ENCODE measurements at regions not wholly inside any gene's neighbourhood (a gene's known extent, or its start where the extent isn't known, plus 50 kb on each side); places are given as distances from the start of the nearest gene placed in this dataset.
"Not testable (repeated sequence)": the region's sequence is repeated elsewhere in the genome, so short reads cannot be mapped to it uniquely, and the experiment has no call there.

DNA sequence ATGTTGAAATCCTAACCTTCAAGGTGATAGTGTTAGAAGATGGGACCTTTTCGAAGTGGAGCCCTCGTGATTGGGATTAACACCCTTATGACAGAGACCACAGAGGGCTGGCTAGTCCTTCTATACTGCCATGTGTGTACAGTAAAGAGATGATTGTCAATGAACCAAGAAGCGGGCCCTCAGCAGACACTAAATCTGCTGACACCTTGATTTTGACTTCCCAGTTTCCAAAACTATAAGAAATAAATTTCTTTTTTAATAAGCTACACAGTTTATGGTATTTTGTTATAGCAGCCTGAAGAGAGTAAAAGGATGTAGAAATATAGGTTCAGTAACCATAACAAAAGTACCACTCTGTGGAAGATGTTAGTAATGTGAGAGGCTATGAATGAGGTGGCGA, 419.0 kb upstream of the NUDT12 start:
- Histone ChIP-seq H3K36me3 (no peaks in the 10 kb centered on the region), H3K4me2 (no peak overlapping the region), H3K4me3 (no peak overlapping the region), H3K9me3 (replicated peaks in 1 of 11) (no peaks in the 10 kb centered on the region), H3K27me3 (no peaks in the 10 kb centered on the region), H3K9ac (no peak overlapping the region), H3K27ac (no peak overlapping the region), H3K4me1 (no peaks in the 10 kb centered on the region), H4K20me1 (no peaks in the 10 kb centered on the region)
- TF ChIP-seq Cebpa-rat (IDR thresholded peaks at IDR 0.05), result no peak

DNA sequence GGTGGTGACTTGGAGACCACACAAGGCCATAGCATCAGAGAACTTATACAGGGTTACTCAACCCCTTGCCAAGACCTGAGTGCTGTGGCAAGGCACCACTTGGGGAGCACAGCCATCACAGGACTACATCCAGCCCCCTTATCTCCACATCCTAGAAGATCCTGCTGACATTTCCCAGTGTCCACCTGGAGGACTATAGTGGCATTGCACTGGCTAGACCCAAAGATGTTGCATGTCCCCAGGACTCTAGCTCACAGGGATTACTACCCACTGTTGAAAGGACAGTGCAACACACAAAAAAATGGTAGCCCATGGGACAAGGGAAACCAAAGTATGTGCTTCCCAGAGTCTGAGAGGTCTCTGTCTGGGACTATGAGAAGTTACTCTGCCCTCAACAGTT, 411.1 kb upstream of the NUDT12 start:
- no peaks in the 10 kb centered on the region for H3K4me1 ChIP-seq
- H3K36me3 ChIP-seq, result no peaks in the 10 kb centered on the region
- TF ChIP-seq Cebpa-rat (IDR thresholded peaks at IDR 0.05), result no peak
- no peak overlapping the region for H3K9ac ChIP-seq
- H3K27me3 ChIP-seq, result no peaks in the 10 kb centered on the region
- no peak overlapping the region for H3K27ac ChIP-seq
- no peak overlapping the region for H3K4me3 ChIP-seq
- peaks cover 0 to 24% (median 9%) of the 10 kb centered on the region in 11 experiments; a peak in 13 of 22 replicates for H3K9me3 ChIP-seq (replicated peaks in 1 of 11)
- no peak overlapping the region for H3K4me2 ChIP-seq
- no peaks in the 10 kb centered on the region for H4K20me1 ChIP-seq

DNA sequence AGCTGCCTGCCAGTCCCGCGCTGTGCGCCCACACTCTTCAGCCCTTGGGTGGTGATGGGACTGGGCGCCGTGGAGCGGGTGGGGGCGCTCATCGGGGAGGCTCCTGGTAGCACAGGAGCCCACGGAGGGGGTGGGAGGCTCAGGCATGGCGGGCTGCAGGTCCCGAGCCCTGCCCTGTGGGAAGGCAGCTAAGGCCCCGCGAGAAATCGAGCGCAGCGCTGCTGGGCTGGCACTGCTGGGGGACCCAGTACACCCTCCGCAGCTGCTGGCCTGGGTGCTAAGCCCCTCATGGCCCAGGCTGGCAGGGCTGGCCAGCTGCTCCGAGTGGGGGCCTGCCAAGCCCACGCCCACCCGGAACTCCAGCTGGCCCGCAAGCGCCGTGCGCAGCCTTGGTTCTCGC, 403.7 kb upstream of the NUDT12 start:
- not testable (repeated sequence) for H4K20me1 ChIP-seq, H3K4me2 ChIP-seq, H3K27me3 ChIP-seq, H3K9ac ChIP-seq, H3K27ac ChIP-seq, H3K4me1 ChIP-seq, H3K36me3 ChIP-seq, H3K4me3 ChIP-seq
- peaks cover 13 to 35% (median 21%) of the 10 kb centered on the region in 11 experiments for H3K9me3 ChIP-seq (replicated peaks in 1 of 11)

DNA sequence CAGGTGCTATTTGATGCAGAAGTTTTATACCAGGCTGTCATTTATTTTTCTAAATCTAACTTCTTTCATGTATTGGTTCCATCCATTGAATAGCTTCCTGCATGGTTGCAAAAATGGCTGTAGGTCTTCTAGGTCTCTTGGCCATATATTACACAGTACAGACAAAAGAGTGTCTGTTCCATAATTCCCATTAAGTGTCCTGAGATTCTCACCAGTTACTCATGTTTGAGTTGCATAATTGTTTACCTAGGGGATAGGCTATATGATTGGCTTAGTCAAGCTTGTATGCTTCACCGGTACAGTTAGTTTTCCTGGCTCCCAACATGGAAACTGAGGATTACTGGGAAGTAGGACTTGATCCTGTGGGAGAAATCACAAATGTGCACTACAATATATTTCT, 399.4 kb upstream of the NUDT12 start:
- H4K20me1 ChIP-seq, result no peaks in the 10 kb centered on the region
- H3K9ac ChIP-seq, result no peak overlapping the region
- TF ChIP-seq Cebpa-rat (IDR thresholded peaks at IDR 0.05), result no peak
- H3K4me2 ChIP-seq, result no peak overlapping the region
- H3K4me1 ChIP-seq, result peaks cover 0 to 17% (median 0%) of the 10 kb centered on the region in 10 experiments; a peak in 3 of 20 replicates
- H3K27ac ChIP-seq, result no peak overlapping the region
- H3K9me3 ChIP-seq (replicated peaks in 1 of 11), result peaks cover 7 to 29% (median 9%) of the 10 kb centered on the region in 11 experiments; a peak in 19 of 22 replicates
- no peaks in the 10 kb centered on the region for H3K27me3 ChIP-seq
- no peaks in the 10 kb centered on the region for H3K36me3 ChIP-seq
- no peak overlapping the region for H3K4me3 ChIP-seq

DNA sequence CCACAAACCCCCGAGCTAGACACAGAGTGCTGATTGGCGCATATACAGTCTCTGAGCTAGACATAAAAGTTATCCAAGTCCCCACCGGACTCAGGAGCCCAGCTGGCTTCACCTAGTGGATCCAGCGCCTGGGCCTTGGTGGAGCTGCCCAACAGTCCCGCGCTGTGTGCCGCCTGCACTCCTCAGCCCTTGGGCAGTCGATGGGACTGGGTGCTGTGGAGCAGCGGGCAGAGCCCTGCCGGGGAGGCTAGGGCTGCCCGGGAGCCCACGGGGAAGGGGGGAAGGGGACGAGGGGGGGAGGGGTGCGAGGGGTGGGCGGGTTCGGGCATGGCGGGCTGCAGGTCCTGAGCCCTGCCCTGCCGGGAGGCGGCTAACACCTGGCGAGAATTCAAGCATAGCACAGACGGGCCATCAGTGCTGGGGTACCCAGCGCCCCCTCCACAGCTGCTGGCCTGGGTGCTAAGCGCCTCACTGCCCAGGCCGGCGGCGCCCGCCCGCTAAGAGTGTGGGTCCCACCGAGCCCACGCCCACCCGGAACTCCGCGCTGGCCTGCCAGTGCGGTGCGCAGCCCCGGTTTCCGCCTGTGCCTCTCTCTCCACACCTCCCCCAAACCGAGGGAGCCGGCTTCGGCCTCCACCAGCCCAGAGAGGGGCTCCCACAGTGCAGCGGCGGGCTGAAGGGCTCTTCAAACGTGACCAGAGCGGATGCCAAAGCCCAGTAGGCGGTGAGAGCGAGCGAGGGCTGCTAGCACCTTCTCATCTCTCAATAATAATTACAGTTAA, 391.2 kb upstream of the NUDT12 start:
- no peak for TF ChIP-seq Cebpa-rat (IDR thresholded peaks at IDR 0.05)
- Histone ChIP-seq H3K36me3 (no peaks in the 10 kb centered on the region), H3K4me1 (peaks cover 0 to 34% (median 0%) of the 10 kb centered on the region in 10 experiments; a peak in 4 of 20 replicates), H3K9me3 (replicated peaks in 1 of 11) (peaks cover 0 to 12% (median 4%) of the 10 kb centered on the region in 11 experiments; a peak in 6 of 22 replicates), H3K27me3 (no peaks in the 10 kb centered on the region), H3K4me3 (no peak overlapping the region), H3K27ac (no peak overlapping the region), H3K9ac (no peak overlapping the region), H3K4me2 (no peak overlapping the region), H4K20me1 (no peaks in the 10 kb centered on the region)

DNA sequence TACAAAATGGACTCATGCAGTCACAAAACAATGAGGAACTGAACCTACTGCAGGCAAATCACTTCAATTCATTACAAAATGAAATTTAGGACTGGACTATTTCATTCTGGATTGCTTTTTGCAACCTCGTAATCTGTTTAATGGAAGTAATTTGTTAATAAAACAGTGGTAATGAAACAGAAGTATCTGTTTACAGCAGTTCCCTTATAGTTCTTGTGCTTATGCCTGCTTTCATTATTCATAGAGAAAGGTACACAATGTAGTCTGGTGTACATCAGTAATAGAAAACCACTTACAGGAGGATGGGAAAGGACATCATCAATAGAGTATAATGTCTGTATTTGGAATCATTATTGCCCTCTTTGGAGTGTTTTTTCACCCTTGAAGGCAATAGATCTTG, 389.2 kb upstream of the NUDT12 start:
- peaks cover 0 to 12% (median 4%) of the 10 kb centered on the region in 11 experiments; a peak in 6 of 22 replicates for H3K9me3 ChIP-seq (replicated peaks in 1 of 11)
- H3K27me3 ChIP-seq, result no peaks in the 10 kb centered on the region
- H3K4me1 ChIP-seq, result peaks cover 0 to 15% (median 0%) of the 10 kb centered on the region in 10 experiments; a peak in 4 of 20 replicates

DNA sequence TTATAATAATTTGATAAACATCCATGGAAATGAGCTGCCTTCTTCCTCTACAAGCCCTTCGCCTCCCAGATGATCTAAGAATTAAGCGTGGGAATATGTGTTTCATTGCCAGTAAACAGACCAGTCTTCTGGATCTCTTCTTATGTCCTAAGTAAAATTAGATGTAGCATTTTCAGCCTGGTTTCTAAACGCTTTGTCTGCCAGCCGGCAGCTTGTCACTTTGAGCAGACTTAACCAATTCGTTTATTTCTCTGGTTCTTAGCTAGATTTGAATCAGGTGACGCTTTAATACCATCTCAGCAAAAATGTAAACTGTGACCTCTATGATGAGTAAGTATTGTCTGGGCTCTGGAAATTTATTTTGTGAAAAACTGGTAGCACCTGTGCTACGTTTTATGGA, 380.6 kb upstream of the NUDT12 start:
- Histone ChIP-seq H3K9ac (no peak overlapping the region), H3K27me3 (no peaks in the 10 kb centered on the region), H3K4me2 (no peak overlapping the region), H3K27ac (no peak overlapping the region), H3K9me3 (replicated peaks in 1 of 11) (0 out of 22 replicates have a peak, but pooled peaks cover 0 to 4% (median 0%) of the 10 kb centered on the region in 11 experiments), H3K4me1 (no peaks in the 10 kb centered on the region), H4K20me1 (no peaks in the 10 kb centered on the region), H3K36me3 (no peaks in the 10 kb centered on the region), H3K4me3 (no peak overlapping the region)
- no peak for TF ChIP-seq Cebpa-rat (IDR thresholded peaks at IDR 0.05)

More for the DNA sequence above, 389.2 kb upstream of the NUDT12 start:
- Histone ChIP-seq H3K4me2 (no peak overlapping the region), H3K9ac (no peak overlapping the region), H3K36me3 (no peaks in the 10 kb centered on the region), H3K27ac (no peak overlapping the region), H3K4me3 (no peak overlapping the region), H4K20me1 (no peaks in the 10 kb centered on the region)
- no peak for TF ChIP-seq Cebpa-rat (IDR thresholded peaks at IDR 0.05)

DNA sequence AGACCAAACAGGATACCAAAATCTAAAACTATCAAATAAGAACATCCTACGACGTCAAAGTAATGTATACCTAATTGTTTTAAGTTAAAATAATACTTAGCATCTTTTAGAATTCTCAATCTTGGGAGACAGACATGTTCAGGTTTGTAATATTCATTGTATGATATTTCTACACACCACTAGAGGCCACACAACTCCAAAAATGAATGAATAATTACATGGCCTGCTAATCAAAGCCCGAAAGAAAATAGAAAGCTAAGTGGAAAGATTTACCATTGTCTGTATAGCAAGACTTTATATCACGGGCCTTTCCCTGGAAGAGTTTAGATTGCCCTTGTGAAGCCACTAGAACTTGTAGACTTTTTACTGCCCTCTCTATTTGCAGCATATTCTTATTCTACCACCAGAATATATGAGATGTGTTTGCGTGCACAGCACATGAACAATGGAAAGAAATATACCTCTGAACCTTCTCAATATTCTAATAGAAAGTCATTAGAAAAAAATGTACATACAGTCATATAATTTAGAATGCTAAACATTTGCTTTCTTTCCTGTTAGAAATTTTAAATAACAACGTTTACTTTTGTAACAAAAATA, 380.1 kb upstream of the NUDT12 start:
- no peak overlapping the region for H3K9ac ChIP-seq

DNA sequence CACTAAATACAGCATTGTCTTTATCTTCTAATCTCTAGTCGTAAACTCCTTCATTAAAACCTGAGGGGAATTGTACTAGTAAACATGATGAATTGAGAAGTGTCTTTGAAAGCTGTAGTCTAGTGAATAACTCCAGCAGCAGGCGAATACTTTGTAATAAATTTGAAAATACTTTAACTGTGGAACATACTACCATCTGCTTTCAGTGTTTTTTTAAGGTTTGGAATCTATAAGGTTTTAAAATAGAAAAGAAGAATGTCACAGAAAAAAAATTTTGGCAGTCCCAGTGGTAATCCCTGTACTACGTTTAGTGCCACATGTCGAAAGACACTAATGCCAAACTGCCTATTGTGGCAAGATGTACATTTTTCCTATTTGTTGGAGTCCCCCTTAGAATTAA, 379.0 kb upstream of the NUDT12 start:
- Histone ChIP-seq H3K4me3 (no peak overlapping the region), H3K27ac (no peak overlapping the region), H3K36me3 (no peaks in the 10 kb centered on the region), H3K9me3 (replicated peaks in 1 of 11) (0 out of 22 replicates have a peak, but pooled peaks cover 0 to 4% (median 0%) of the 10 kb centered on the region in 11 experiments), H3K4me2 (no peak overlapping the region), H3K27me3 (no peaks in the 10 kb centered on the region), H4K20me1 (no peaks in the 10 kb centered on the region), H3K9ac (no peak overlapping the region), H3K4me1 (no peaks in the 10 kb centered on the region)
- TF ChIP-seq Cebpa-rat (IDR thresholded peaks at IDR 0.05), result no peak

More for the DNA sequence above, 380.1 kb upstream of the NUDT12 start:
- H3K4me3 ChIP-seq, result no peak overlapping the region
- H3K9me3 ChIP-seq (replicated peaks in 1 of 11), result 0 out of 22 replicates have a peak, but pooled peaks cover 0 to 4% (median 0%) of the 10 kb centered on the region in 11 experiments
- no peaks in the 10 kb centered on the region for H4K20me1 ChIP-seq
- H3K4me1 ChIP-seq, result no peaks in the 10 kb centered on the region
- H3K4me2 ChIP-seq, result no peak overlapping the region
- no peak for TF ChIP-seq Cebpa-rat (IDR thresholded peaks at IDR 0.05)
- H3K27ac ChIP-seq, result no peak overlapping the region
- no peaks in the 10 kb centered on the region for H3K27me3 ChIP-seq
- no peaks in the 10 kb centered on the region for H3K36me3 ChIP-seq
